GM18861 (cell line): ENCODE measurements at regions not wholly inside any gene's neighbourhood (a gene's known extent, or its start where the extent isn't known, plus 50 kb on each side); places are given as distances from the start of the nearest gene placed in this dataset.
"Not testable (repeated sequence)": the region's sequence is repeated elsewhere in the genome, so short reads cannot be mapped to it uniquely, and the experiment has no call there.

ENCODE experiments used
- ATAC-seq: cut with Tn5 transposase; IDR thresholded peaks from one replicate; pipeline ENCODE4 v1.9.1; 2021; ENCODE audit not compliant: unreplicated experiment

DNA sequence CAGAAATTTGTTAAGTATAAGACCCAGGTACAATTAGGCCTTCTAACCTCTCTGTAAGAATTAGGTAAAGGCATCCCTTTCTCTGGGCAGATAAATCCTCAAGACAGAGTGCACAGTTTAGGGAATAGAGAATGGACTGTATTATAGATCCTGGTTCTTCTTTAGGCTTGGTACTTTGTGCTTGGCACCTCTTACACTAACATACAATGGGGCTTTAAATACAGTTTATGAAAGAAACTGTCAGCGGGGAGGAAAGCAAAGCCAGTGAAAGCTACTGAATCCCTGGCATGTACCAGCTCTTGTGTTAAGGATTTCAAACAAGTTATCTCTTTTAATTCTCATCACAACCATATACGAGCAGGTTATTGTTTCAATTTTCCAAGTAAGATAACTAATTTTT lies 1350.0 kb downstream of the ADGRL3 start:
- no peak for ATAC-seq

DNA sequence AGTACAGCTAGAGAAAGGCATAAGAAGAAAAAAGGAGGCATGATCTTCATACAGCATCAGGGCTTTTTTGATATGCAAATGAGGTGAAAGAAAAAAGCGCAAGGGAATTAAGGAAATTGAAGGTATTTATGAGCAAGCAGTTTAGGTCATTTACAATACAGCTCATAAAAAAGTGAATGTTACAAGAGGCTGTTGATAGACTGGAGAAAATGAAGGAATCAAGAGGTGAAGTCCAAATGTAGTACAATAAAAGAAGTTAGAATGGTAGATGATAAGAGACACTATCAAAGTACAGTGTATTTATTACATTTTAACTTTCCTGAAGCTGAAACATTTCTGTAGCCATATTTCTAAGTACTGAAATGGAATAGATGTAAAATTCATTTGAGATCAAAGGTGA lies 1349.5 kb downstream of the ADGRL3 start:
- ATAC-seq, result no peak

DNA sequence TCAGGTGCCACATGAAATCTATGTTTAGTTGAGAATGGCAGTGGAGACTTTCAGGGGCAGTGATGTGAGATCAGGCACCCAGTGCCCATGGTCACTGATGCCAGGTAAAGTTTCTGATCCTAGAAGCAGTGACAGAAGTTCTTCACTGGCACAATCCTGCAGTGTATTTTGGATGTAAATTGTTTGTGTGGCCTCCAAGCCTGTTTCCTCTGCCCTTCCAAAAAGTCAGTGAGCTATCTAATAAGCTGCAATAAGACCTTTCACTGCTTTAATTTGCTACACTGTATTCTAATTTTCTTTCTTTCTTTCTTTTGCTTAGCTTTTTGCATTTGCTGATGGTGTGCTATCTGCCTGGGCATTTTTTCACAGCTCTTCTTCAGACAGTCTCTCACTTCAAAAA lies 1348.6 kb downstream of the ADGRL3 start:
- ATAC-seq, result no peak

DNA sequence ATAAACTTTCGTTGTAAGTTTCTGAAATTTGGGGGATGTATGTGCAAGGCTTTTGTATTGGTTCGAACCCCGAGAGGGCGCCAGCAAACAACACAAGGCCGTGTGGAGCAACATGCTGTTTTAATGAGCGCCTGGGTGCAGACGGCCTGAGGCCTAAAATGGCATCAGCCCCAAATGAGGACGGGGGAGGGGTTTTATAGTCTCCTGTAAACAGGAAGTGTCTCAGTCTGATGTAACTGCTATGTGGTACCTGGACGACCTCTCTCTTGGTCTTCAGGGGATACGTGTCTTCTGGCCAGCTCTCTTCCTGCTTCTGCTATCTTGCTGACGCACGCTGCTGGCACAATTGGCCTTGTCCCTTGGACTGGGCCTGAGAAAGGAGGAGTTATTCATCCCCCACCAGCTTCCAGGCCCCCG lies 1348.0 kb downstream of the ADGRL3 start:
- no peak for ATAC-seq

DNA sequence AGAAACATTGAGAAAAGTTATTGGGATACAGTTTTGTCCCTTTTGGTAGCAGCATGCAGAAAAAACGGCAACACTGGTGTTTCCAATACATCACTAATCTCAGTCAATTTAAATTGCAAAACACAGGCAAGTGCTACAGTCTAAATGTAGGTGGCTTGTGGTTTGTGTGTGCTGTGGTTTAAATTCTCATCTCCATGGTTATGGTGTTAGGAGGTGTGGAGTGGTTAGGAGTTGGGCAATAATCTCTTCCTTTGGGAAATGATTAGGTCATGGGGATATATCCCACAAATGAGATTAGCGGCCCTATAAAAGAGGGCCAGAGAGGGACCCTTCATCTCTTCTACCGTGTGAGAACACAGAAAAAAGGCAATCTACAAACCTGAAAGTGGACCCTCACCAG lies 1344.3 kb downstream of the ADGRL3 start:
- no peak for ATAC-seq

DNA sequence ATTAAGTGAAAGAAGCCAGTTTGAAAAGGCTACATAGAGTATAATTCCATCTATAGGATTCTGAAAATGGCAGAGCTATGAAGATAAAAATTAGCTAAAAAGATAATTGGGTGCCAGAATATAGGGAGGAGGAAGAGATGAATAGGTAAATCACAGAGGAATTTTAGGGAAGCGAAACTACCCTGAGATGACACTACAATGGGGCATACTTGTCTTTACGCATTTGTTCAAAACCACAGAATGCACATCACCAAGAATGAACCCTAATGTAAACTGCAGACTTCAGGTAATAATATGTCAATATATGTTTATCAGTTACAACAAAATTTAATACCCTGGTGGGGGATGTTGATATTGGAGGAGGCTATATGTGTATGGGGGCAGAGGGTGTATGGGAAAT lies 1342.9 kb downstream of the ADGRL3 start:
- no peak for ATAC-seq

DNA sequence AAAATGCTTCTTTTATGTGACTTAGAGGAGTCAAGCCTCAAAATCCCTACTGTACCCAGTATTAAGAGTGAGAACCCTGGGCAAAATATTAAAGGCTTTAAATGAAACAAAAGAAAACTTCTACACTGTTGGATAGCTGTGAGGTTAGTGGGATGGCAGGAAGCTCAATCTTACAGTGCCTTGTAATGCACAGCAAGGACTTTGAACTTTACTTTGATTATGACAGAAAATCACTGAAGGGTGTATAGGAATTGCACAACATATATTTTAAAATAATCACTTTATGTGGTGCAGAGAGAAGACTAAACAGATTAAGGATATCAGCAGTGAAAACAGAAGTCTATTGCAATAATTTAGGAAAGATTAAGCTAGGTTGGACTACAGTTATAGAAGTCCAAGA lies 1333.4 kb downstream of the ADGRL3 start:
- no peak for ATAC-seq

DNA sequence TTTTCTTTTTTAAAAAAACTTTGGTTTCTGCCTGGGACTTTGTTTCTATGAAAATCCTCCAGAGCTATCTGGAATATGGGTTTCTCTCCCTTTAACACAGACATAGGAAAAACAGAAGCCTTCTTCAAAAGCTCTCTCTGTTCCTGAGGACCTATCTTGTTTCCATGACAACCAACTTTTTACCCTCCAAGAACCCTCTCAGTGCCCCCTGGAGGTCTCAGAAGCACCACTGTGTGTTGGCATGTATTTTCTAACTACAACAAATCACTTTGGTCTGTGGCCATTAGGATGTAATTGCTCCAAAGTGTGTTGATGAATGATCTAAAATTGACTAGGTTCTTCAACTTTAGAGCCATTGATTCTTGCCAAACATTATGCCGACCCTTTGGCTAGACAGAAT lies 1331.6 kb downstream of the ADGRL3 start:
- no peak for ATAC-seq

DNA sequence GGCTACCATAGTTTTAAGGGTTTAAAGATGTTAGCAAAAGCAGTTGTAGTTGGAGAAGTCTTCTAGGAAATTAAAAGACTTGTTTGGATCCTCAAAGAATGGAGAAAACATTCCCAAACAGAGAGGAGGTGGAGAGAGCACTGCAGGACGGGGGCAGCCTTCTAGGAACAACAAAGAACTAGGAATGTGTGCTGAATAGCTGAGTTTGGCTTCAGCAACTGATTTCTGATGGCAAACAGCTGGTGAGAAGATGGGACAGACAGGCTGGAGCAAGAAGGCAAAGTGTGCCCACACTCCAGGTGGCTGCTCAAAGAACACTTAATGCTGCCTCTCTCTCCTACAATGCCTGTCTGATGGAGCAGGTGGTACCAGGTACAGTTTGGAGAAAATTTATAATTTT lies 1331.1 kb downstream of the ADGRL3 start:
- ATAC-seq, result no peak

DNA sequence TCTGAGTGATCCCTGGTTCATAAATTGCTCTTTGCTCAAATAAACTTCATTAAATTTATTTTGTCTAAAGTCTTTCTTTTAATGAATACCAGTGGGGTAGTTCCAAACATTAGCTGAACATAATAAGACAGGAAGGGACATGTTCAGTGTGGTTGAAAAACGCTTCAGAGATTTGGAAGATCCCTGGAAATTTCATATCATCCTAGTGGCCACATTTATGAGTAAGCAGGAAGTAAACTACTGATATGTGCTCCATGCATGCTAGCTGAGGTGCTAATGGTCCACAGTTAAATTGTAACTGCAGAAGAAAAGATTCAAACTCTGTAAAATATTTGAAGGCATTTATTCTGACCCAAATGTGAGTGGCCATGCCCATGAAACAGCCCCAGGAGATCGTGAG lies 1328.7 kb downstream of the ADGRL3 start:
- no peak for ATAC-seq

DNA sequence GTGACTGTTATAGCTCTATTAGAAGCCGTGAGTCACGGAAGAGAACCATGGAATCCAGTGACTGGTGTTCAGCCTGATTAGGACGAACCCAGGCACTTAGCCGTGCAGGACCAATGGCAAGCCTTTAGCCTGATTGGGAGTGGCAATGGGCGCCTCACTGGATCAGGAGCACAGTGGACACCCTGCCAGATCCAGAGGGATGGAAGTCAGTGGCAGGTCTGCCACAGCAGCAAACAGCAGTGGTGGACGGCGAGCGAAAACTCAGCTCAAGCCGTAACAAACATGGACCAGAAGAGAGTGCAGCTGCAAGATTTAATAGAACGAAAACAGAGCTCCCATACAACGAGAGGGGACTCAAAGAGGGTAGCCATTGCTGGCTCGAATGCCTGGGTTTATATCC lies 1326.5 kb downstream of the ADGRL3 start:
- ATAC-seq, result no peak

DNA sequence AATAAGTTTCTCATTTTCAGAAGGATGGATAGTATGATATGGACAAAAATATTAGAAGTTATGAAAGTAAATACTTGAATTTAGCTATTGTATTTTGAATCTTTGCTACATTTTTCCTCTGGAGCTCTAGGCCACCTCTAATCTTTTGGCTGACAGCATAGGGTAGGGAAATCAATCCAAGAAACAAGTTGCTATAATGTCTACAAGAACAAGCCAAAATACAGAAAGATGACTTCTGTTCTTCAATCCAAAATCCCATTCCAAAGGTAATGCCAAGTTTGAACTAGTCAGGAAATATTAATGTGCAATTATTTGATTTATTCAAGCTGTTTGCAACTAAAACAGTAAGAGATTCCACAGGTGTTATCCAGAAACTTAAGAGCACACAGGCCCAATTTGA lies 1323.1 kb downstream of the ADGRL3 start:
- ATAC-seq, result no peak

DNA sequence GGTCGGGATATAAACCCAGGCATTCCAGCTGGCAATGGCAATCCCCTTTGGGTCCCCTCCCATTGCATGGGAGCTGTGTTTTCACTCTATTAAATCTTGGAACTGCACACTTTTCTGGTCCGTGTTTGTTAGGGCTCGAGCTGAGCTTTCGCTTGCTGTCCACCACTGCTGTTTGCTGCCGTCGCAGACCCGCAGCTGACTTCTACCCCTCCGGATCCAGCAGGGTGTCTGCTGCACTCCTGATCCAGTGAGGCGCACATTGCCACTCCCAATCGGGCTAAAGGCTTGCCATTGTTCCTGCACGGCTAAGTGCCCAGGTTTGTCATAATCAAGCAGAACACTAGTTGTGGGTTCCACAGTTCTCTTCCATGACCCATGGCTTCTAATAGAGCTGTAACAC lies 1322.1 kb downstream of the ADGRL3 start:
- ATAC-seq, result no peak

DNA sequence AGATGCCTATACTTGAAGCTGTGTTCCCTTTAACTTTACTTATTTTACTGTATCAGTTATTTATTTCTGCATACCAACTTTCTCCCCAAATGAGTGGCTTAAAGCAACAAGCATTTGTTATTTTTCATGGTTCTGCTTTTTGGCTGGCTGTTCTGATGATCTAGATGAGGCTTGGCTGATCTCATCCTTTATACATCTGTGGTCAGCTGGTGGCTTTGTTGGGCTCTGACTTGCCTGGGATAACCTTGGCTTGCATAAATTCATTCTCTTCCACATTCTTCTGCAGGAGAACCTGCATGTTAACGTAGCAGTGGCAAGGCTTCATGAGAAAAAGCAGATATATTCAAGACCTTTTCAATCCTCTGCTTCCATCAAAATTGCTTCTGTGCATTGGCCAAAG lies 1317.6 kb downstream of the ADGRL3 start:
- ATAC-seq, result no peak

DNA sequence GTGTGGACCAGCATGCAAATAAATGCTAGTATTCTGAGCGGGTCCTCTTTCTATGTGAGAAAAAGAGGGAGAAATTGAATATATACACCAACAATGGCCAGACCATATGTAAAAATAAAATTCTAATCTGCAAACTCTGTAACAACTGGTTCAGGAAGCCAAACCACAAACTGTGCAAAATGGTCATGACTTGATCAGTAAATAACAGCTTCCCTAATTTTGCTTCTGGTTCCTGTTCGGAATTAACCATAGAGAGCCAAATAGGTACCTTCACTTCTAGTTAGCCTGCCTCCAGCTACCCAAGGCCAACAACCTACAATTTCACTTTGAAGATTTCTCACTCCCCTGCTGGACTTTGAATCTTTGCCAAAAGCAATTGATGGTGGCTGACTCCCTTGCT lies 1313.2 kb downstream of the ADGRL3 start:
- ATAC-seq, result no peak

DNA sequence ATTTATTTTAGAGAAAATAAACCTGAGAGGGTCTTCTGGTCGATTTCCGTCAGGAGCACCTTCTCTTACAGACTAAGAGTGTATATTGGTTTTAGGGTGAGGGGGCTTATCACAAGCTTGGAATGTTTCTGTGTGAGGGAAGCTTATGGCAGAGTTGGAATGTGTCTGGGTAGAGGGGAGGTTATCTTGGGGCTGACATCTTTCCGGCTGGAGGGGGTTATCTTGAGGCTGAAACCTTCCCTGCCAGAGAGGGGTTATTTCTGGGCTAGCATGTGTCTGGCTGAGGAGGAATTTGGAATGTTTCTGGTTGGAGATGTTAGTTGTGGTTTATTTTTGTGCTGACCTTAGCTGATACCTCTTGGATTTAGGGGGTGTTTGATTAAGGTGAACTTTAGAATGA lies 1312.1 kb downstream of the ADGRL3 start:
- ATAC-seq, result no peak

DNA sequence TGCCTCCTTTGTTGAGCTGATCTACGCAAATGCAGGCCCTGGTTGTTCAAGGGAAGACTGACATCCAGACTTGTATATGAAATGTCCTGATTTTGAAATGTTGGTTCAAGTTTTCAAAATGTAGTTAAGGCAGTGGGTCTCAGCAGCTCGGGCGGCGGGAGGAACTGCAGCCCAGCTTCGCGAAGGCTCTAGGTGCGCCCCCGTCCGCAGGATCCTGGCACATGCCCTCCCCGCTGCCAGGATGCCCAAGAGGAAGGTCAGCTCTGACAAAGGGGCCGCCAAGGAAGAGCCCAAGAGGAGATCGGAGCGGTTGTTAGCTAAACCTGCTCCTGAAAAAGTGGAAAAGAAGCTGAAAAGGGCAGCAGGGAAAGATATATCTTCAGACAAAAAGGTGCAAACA lies 1310.1 kb downstream of the ADGRL3 start:
- no peak for ATAC-seq

DNA sequence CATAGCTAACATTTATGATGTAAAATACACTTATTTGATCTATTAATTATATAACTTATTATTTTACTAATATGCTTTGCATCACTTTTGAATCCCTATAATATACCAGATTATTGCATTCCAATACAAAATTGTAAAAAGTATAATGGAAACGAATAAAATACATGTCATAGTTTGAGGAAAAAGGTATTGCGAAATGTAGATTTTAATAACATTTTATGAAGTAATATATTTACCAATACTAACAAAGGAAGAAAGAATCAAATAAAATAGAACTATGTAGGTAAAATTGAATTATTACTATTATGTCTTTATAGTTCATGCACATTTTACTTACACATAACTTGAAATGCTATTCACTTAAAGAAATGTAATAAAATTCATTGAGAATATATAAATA lies 1300.2 kb downstream of the ADGRL3 start:
- ATAC-seq, result no peak

DNA sequence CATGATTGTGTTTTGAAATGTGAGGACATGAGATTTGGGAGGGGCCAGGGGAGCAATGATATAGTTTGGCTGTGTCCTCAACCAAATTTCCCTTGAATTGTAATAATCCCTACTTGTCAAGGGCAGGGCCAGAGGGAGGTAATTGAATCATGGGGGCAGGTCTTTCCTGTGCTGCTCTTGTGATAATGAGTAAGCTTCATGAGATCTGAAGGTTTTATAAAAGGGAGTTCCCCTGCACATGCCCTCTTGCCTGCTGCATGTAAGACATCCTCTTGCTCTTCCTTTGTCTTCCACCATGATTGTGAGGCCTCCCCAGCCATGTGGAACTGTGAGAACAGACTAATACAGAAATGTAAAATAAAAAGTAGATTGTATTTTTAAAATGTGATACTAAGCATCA lies 1294.9 kb downstream of the ADGRL3 start:
- no peak for ATAC-seq

DNA sequence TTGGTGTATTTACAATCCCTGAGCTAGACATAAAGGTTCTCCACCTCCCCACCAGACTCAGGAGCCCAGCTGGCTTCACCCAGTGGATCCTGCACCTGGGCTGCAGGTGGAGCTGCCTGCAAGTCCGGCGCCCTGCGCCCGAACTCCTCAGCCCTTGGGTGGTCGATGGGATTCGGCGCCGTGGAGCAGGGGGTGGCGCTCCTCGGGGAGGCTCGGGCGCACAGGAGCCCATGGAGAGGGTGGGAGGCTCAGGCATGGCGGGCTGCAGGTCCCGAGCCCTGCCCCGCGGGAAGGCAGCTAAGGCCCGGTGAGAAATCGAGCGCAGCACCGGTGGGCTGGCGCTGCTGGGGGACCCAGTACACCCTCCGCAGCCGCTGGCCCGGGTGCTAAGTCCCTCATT lies 1291.6 kb downstream of the ADGRL3 start:
- ATAC-seq, result not testable (repeated sequence)

DNA sequence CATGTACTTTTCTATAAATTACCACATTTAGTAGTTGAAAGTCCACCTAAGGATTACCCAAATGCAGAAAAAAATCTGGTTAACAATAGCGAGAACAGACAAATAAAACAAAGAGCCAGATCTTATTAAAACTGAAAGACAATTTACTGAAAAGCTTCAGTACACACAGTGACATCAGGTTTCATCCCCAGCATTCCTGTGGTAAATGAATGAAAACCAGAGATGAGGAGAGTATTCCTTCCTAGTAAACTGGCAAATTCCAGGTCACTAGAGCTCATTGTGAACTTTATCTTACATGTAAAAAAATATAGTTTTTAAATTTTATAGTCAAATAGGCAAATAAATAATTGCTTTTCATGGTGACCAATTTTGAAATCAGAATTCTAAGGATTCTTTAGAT lies 1290.5 kb downstream of the ADGRL3 start:
- ATAC-seq, result no peak

DNA sequence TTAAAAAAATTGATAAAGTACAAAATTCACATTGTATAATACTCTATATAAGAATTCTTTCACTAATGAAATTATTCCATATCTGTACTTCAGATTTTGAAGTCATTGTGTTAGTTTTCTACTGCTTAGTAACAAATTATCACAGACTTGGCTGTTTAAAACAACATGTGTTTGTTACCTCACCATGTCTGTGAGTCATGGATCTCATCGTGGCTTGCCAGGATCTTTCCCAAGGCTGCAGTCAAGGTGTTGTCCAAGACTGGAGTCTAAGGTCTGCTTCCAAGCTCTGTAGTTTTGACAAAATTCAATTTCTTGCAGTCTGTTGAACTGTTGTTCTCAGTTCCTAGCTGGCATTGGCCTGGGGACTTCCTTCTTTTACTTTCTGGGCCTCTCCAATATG lies 1286.9 kb downstream of the ADGRL3 start:
- ATAC-seq, result no peak

DNA sequence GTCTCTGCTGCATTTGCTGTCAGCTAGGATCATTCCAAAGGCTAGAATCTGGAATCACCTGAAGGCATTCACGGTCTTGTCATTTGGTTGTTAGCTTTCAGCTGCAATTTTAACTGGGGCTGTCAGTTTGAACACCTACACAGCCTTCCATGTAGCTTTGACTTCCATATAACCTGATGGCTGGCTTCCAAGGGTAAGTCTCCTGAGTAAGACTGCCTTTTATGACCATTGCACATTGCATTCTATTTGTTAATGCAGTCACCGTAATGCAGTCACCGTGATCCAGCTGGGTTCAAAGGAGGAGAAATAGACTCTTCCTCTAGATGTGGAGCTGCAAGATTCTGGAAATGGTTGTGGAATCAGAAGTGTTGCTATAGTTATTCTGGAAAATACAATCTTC lies 1284.2 kb downstream of the ADGRL3 start:
- no peak for ATAC-seq

DNA sequence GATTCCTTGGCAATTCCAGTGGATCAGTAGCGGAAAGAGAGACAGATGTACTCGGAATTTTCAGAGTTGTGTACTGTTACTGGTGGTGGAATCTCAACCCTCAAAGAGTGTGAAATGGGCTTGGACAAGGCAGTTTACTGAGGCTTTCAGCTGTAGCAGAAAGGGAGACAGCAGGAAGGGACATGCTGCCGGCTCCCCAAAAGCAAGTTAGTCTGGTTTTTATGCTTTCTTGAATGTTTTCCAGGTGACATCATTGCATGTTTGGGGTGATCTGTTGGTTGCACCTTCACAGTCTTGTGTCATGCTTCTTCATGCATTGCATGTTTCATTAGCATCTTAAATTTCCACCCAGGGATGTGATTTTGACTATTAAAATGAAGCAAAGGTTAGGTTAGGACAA lies 1282.2 kb downstream of the ADGRL3 start:
- ATAC-seq, result no peak
